ENCODE measurements at regions not wholly inside any gene's neighbourhood (a gene's known extent, or its start where the extent isn't known, plus 50 kb on each side); places are given as distances from the start of the nearest gene placed in this dataset.

DNA sequence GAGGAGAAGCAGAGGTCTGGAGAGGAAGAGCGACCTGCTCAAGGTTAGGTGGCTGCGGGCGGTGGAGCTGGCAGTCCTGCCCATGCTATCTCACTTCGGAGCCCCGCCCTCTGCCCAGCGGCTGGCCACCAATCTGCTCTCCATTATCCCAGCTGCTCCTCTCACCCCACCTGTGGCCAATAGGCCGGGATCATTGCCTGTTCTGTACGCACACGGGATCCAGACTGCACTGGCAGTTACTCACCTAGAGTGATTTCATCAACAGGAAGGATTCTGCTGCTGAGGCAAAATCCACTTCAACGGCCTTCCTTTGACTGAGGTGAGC lies 100.6 kb downstream of the TLE3 start:
- intact Hi-C loops (cut with DNase I): no loop called here
- ATAC-seq: no peak
- DNase-seq (ENCODE audit: missing footprints): no peak

Measured in Right ventricle myocardium inferior (tissue), 1 donor.